ENCODE measurements at regions not wholly inside any gene's neighbourhood (a gene's known extent, or its start where the extent isn't known, plus 50 kb on each side); places are given as distances from the start of the nearest gene placed in this dataset.
A peak's percentile ranks its signal among the peaks of the same experiment; 100 is the strongest.

DNA sequence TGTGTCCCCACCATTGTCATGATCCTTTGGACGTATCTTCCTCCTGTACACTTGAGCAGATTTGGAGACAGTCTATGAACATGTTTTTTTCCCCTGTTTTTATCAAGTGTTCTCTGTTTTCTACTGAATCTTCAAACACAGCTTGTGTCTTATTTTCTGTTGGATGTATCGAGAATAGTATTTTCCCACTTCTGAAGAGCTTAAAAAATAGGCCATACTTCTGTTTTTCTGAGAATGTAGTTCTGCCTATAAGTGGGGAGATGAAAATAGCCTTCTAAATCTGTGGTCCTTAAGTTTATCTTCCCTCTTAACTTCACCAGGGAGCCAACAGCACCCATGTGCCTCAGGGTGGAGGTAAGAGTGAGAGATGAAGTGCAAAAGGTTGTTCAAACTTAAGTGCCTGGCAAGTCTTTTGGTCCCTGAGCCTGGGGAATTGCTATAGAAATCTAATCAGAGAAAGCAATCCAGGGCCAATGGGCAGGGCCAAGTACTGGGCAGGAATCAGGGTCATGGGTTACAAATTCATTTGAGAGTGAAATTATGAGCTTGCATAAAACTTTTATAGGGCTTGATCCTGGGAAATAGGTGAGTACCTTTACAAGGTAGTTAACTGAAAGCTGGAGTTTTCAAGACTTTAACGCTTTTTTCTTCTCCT is 58.9 kb downstream of the ARF6 start:
- Histone ChIP-seq H3K27me3 (no peaks in the 10 kb centered on the region), H3K36me3 (no peaks in the 10 kb centered on the region), H3K9ac (ENCODE audit: low read depth in 2 of 2, low read length in 2 of 2) (peak overlapping the region; percentile 37 to 42), H3K4me3 (no peak overlapping the region), H3K4me1 (peaks cover 2% of the 10 kb centered on the region), H3K9me3 (no peaks in the 10 kb centered on the region), H3K27ac (peak overlapping the region; percentile 82)
- TF ChIP-seq, protein P1, sequence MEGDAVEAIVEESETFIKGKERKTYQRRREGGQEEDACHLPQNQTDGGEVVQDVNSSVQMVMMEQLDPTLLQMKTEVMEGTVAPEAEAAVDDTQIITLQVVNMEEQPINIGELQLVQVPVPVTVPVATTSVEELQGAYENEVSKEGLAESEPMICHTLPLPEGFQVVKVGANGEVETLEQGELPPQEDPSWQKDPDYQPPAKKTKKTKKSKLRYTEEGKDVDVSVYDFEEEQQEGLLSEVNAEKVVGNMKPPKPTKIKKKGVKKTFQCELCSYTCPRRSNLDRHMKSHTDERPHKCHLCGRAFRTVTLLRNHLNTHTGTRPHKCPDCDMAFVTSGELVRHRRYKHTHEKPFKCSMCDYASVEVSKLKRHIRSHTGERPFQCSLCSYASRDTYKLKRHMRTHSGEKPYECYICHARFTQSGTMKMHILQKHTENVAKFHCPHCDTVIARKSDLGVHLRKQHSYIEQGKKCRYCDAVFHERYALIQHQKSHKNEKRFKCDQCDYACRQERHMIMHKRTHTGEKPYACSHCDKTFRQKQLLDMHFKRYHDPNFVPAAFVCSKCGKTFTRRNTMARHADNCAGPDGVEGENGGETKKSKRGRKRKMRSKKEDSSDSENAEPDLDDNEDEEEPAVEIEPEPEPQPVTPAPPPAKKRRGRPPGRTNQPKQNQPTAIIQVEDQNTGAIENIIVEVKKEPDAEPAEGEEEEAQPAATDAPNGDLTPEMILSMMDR (IDR thresholded peaks at IDR 0.05), result no peak
- peak; percentile 83 for DNase-seq
- intact Hi-C loops (cut with DNase I), result loop anchor here (5.0 kb wide), 1 partner anchor 55 kb away; no protein-coding TSS in a partner anchor

DNA sequence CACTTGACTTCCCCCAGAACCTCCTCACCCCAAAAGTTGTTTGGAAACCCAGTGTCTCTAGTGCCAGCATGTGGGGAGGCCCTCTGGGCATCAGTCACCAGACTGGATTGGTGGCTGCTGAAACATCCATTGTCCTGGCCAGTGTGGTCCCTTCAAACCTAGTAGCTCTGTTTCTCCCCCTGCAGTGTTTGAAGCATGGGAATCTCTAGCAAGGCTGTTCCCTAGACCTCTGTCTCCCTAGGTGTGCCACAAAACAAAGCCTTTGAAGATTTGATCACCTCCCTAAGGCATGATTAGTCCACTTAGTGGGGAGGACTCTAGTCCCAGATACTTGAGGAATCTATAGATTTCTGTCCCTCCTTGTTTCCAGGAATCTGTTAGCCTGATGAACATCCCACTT is 60.3 kb downstream of the ARF6 start:
- DNase-seq, result no peak
- Histone ChIP-seq H3K4me1 (no peaks in the 10 kb centered on the region), H3K9me3 (no peaks in the 10 kb centered on the region), H3K27ac (peak overlapping the region; percentile 82), H3K36me3 (no peaks in the 10 kb centered on the region), H3K9ac (ENCODE audit: low read depth in 2 of 2, low read length in 2 of 2) (no peak overlapping the region), H3K27me3 (no peaks in the 10 kb centered on the region), H3K4me3 (no peak overlapping the region)
- intact Hi-C loops (cut with DNase I), result loop anchor here (5.0 kb wide), 1 partner anchor 56 kb away; no protein-coding TSS in a partner anchor
- TF ChIP-seq, protein P1 (IDR thresholded peaks at IDR 0.05), result no peak

DNA sequence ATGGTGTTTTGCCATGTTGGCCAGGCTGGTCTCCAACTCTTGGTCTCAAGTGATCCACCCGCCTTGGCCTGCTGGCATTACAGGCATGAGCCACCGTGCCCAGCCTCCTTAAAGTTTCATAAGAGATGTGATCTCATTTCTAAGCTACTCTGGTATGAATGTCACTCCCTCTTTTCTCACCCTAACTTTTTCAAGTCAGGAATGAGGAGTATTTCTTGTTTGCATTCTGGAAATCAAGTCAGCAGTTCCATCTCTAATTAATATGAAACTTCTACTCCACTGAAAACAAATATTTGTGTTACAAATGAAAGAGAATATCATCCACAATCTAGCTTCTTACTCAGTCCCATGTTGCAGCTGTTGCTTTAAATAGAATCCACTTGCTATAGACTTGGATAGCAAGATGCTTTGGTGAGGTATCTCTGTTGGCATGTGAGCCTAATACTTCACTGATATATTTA is 61.3 kb downstream of the ARF6 start:
- DNase-seq, result no peak
- H3K27me3 ChIP-seq, result no peaks in the 10 kb centered on the region
- no peaks in the 10 kb centered on the region for H3K9me3 ChIP-seq
- TF ChIP-seq, protein P1 (IDR thresholded peaks at IDR 0.05), result no peak
- no peak overlapping the region for H3K9ac ChIP-seq (ENCODE audit: low read depth in 2 of 2, low read length in 2 of 2)
- no peak overlapping the region for H3K27ac ChIP-seq
- no peaks in the 10 kb centered on the region for H3K4me1 ChIP-seq
- H3K4me3 ChIP-seq, result no peak overlapping the region
- intact Hi-C loops (cut with DNase I), result loop anchor here (5.0 kb wide), 1 partner anchor 57 kb away; no protein-coding TSS in a partner anchor
- H3K36me3 ChIP-seq, result no peaks in the 10 kb centered on the region

DNA sequence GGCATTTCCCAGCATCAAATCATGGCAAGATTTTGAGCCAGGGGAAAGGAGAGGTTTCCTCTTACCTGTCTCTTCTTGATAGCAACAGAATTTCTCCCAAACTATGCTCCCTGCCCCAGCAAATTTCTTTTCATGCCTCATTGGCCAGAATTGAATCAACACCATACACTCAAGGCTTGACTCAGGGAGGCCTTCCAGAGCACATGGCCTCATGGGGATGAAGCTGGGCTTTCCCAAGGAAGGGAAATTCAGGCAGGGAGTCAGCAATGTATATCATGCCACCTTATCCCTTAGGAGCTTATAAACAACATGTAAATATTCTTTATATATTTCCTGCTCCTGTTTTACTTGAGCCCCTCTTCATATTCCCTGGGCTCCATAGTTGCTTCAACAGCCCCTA is 62.1 kb downstream of the ARF6 start:
- Histone ChIP-seq H3K27me3 (no peaks in the 10 kb centered on the region), H3K36me3 (no peaks in the 10 kb centered on the region), H3K4me3 (no peak overlapping the region), H3K4me1 (no peaks in the 10 kb centered on the region), H3K9ac (ENCODE audit: low read depth in 2 of 2, low read length in 2 of 2) (no peak overlapping the region), H3K9me3 (no peaks in the 10 kb centered on the region), H3K27ac (no peak overlapping the region)
- intact Hi-C loops (cut with DNase I), result no loop called here
- DNase-seq, result no peak
- TF ChIP-seq, protein P1 (IDR thresholded peaks at IDR 0.05), result no peak

DNA sequence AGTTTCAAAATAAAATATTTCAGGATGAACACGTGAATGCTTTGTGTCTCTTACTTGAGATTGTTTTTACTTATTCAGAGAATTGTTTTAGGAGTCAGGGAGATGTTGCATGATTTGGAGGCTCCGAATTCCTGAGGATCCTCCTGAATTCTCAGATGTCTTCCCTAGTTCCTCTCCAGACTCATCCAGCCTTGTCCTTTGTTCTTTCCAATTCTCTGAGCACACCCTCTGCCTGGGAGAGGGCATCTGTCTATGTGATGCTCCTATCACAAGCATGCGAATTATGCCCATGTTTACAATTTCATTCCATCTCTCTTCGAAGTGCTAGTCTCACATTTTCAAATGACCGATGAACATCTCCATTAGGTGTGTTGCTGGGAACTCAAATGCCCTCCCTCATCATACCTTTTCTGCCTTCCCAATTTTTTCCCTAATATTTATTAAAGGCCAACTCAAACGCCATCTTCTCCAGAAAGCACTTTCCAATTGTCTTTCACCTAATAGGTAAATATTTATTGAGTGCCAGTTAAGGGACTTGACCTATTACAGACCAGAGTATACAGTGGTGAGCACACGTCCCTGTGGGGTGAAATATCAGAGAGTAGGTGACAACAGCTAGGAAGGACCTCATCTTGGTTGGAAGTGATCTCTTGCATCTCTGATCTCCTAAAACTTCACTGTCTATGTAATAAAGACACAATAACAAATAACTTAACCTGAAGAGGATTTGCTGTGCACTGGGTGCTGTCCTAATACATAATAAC is 64.4 kb downstream of the ARF6 start:
- Histone ChIP-seq H3K27ac (no peak overlapping the region), H3K9me3 (no peaks in the 10 kb centered on the region), H3K9ac (ENCODE audit: low read depth in 2 of 2, low read length in 2 of 2) (no peak overlapping the region), H3K4me1 (no peaks in the 10 kb centered on the region), H3K27me3 (no peaks in the 10 kb centered on the region), H3K4me3 (no peak overlapping the region), H3K36me3 (no peaks in the 10 kb centered on the region)
- intact Hi-C loops (cut with DNase I), result no loop called here
- TF ChIP-seq, protein P1 (IDR thresholded peaks at IDR 0.05), result no peak
- DNase-seq, result no peak
